CD4-positive, alpha-beta memory T cell (primary cell): ENCODE measurements at regions not wholly inside any gene's neighbourhood (a gene's known extent, or its start where the extent isn't known, plus 50 kb on each side); places are given as distances from the start of the nearest gene placed in this dataset.

Source experiments
- CTCF ChIA-PET: fragments of 350-600 bp; sonication (Branson Sonifier 250); formaldehyde crosslinking; loops from one replicate; lab custom pipeline; 2021; ENCODE audit warnings: inconsistent platforms; ENCODE audit not compliant: partially characterized antibody; lab: Charles Lee
- POLR2A ChIA-PET: fragments of 350-600 bp; sonication (Branson Sonifier 250); formaldehyde crosslinking; loops from one replicate; lab custom pipeline; 2021; ENCODE audit not compliant: partially characterized antibody; lab: Charles Lee
- DNase-seq, 5 donors: peaks; one replicate each; pipeline versions ENCODE4 v3.0.0 to v3.0.0-alpha.2; 2020 to 2022; ENCODE audit warnings: mixed read lengths in 1 of 5
- H3K27ac ChIP-seq: one replicate; pipeline ENCODE4 v1.7.0; 2013; ENCODE audit warnings: low read depth, low read length
- H3K27me3 ChIP-seq: 2 replicates; pipeline ENCODE4 v1.7.0; 2013; ENCODE audit warnings: mild to moderate bottlenecking, low read length, moderate library complexity; ENCODE audit not compliant: insufficient read depth
- H3K36me3 ChIP-seq: 2 replicates; pipeline ENCODE4 v1.7.0; 2013; ENCODE audit warnings: mild to moderate bottlenecking, low read length, moderate library complexity; ENCODE audit not compliant: insufficient read depth
- H3K4me1 ChIP-seq: 2 replicates; pipeline ENCODE4 v1.7.0; 2013; ENCODE audit warnings: mild to moderate bottlenecking, low read length, moderate library complexity; ENCODE audit not compliant: insufficient read depth
- H3K4me3 ChIP-seq, 2 donors: one replicate each; pipeline ENCODE4 v1.7.0; 2013; ENCODE audit warnings: low read length in 2 of 2, mild to moderate bottlenecking in 1 of 2
- H3K9me3 ChIP-seq, 2 donors: one replicate each; pipeline ENCODE4 v1.7.0; 2013; ENCODE audit warnings: low read length in 2 of 2, control low read depth in 1 of 2; ENCODE audit not compliant: control insufficient read depth in 1 of 2
- H3K27ac Mint-ChIP-seq, 7 donors: one replicate each; pipeline ENCODE4 v1.8.0; 2020 to 2021; ENCODE audit warnings: mixed read lengths in 7 of 7, mild to moderate bottlenecking in 6 of 7, inconsistent platforms in 3 of 7, moderate library complexity in 3 of 7
- H3K27me3 Mint-ChIP-seq, 2 donors: one replicate each; pipeline ENCODE4 v1.8.0; 2020 to 2021; ENCODE audit warnings: mixed read lengths in 2 of 2
- H3K36me3 Mint-ChIP-seq, 2 donors: one replicate each; pipeline ENCODE4 v1.8.0; 2020 to 2021; ENCODE audit warnings: mixed read lengths in 2 of 2, inconsistent platforms in 1 of 2, mild to moderate bottlenecking in 1 of 2
- H3K4me1 Mint-ChIP-seq, 4 donors: one replicate each; pipeline ENCODE4 v1.8.0; 2020 to 2021; ENCODE audit warnings: mixed read lengths in 4 of 4, mild to moderate bottlenecking in 1 of 4
- H3K4me3 Mint-ChIP-seq, 8 donors: one replicate each; pipeline ENCODE4 v1.8.0; 2020 to 2021; ENCODE audit warnings: mixed read lengths in 8 of 8, mild to moderate bottlenecking in 7 of 8, moderate library complexity in 6 of 8, inconsistent platforms in 3 of 8
- H3K9me3 Mint-ChIP-seq, 8 donors: one replicate each; pipeline ENCODE4 v1.8.0; 2020 to 2021; ENCODE audit warnings: mixed read lengths in 8 of 8, mild to moderate bottlenecking in 5 of 8, inconsistent platforms in 3 of 8, moderate library complexity in 1 of 8
- intact Hi-C: fragments of 100-400 bp; cut with micrococcal nuclease; formaldehyde crosslinking; loops from one replicate; pipeline ENCODE4 v1.15.1; 2023

- no peak overlapping the region for H3K27ac Mint-ChIP-seq
- CTCF ChIA-PET: interaction anchor here (1.3 kb wide), 1 partner anchor 18 kb away, joined by 3 read pairs; no protein-coding TSS in a partner anchor
- H3K36me3 ChIP-seq: no peaks in the 10 kb centered on the region
Observed at GRCh38 chr16:77657016-77657415, 65.3 kb upstream of the NUDT7 start.

DNA sequence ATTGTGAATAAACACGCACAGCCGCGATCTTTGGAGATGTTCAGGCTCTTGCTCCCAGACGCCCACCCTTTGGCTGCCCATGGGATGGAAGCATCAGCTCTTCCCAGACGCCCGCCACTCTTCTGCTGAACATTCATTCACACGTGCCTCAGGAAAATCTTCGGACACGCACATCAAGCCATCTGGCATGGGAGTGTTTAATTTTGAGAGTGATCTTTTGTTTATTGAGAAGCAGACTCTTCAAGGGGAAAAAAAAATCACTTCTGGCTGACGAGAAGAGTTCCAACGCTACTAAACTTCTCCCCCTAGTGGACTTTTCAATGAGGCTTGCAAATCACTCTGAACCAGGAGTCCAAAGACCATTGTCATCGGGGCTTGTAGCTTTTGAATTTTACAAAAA lies 62.0 kb upstream of the NUDT7 start:
- intact Hi-C loops: no loop called here
- H3K9me3 Mint-ChIP-seq: peaks cover 2 to 19% (median 10%) of the 10 kb centered on the region in 8 donors

More at GRCh38 chr16:77657016-77657415, 65.3 kb upstream of the NUDT7 start:
- H3K4me1 Mint-ChIP-seq: no peaks in the 10 kb centered on the region
- Histone ChIP-seq H3K27me3 (no peaks in the 10 kb centered on the region), H3K27ac (no peak overlapping the region), H3K4me3 (no peak overlapping the region), H3K4me1 (no peaks in the 10 kb centered on the region), H3K9me3 (no peaks in the 10 kb centered on the region)
- peaks cover 0 to 6% (median 2%) of the 10 kb centered on the region in 8 donors for H3K9me3 Mint-ChIP-seq
- POLR2A ChIA-PET: no interaction called here
- DNase-seq: no peak
- H3K36me3 Mint-ChIP-seq: no peaks in the 10 kb centered on the region
- H3K27me3 Mint-ChIP-seq: peaks cover 19 to 20% of the 10 kb centered on the region in 2 donors
- intact Hi-C loops: no loop called here
- H3K4me3 Mint-ChIP-seq: no peak overlapping the region

DNA sequence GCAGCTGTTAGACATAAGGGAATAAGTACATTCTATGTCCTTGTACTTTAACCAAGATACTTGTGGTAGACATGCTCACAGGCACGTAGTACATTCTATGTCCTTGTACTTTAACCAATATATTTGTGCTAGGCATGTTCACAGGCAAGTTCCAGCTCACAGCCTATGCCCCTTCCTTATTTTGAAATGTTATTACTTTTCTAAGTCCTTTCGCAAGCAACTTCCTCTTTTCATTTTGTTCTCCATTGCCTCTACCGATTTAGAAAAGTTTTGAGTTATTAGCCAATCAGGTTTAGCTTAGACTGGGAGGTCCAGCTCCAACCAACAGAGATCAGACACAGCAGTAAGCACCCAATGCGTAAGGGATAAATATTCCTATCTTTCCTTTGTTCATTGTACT lies 60.1 kb upstream of the NUDT7 start:
- POLR2A ChIA-PET: no interaction called here
- Histone ChIP-seq H3K27ac (no peak overlapping the region), H3K36me3 (no peaks in the 10 kb centered on the region), H3K4me1 (no peaks in the 10 kb centered on the region), H3K9me3 (no peaks in the 10 kb centered on the region), H3K4me3 (no peak overlapping the region), H3K27me3 (no peaks in the 10 kb centered on the region)
- Mint-ChIP-seq H3K36me3 (no peaks in the 10 kb centered on the region), H3K4me3 (no peak overlapping the region), H3K27me3 (peaks cover 13% of the 10 kb centered on the region in 2 donors), H3K4me1 (no peaks in the 10 kb centered on the region), H3K27ac (no peak overlapping the region), H3K9me3 (peaks cover 2 to 19% (median 10%) of the 10 kb centered on the region in 8 donors)
- no peak for DNase-seq
- CTCF ChIA-PET: no interaction called here
- intact Hi-C loops: no loop called here

More for the DNA sequence above, 62.0 kb upstream of the NUDT7 start:
- Histone ChIP-seq H3K36me3 (no peaks in the 10 kb centered on the region), H3K4me3 (no peak overlapping the region), H3K27ac (no peak overlapping the region), H3K27me3 (no peaks in the 10 kb centered on the region), H3K9me3 (no peaks in the 10 kb centered on the region), H3K4me1 (no peaks in the 10 kb centered on the region)
- CTCF ChIA-PET: interaction anchor here (1.5 kb wide), 1 partner anchor 14 kb away, joined by 3 read pairs; no protein-coding TSS in a partner anchor
- H3K4me1 Mint-ChIP-seq: no peaks in the 10 kb centered on the region
- no peak overlapping the region for H3K27ac Mint-ChIP-seq
- no peak overlapping the region for H3K4me3 Mint-ChIP-seq
- H3K36me3 Mint-ChIP-seq: no peaks in the 10 kb centered on the region
- DNase-seq: no peak
- POLR2A ChIA-PET: no interaction called here
- H3K27me3 Mint-ChIP-seq: peaks cover 15 to 17% of the 10 kb centered on the region in 2 donors

DNA sequence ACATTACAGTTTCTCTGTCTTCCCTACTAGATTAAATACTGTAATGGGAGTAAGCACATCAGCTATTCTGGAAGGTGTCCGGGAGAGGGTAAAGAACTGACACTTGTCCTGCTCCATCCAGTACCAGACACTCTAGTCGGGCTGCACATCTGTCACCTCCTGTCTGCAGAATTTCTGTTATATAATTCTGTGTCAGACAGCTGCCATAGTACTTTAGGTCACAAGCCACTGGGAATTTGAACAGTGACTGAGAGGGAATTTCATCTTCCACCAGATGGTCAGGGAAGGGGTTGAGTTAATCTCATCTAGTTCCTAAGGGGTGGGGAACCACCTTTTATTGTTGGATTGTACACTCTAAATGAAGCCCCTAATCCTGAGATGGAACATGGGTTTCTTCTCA lies 58.6 kb upstream of the NUDT7 start:
- Mint-ChIP-seq H3K9me3 (peaks cover 2 to 19% (median 10%) of the 10 kb centered on the region in 8 donors), H3K27ac (no peak overlapping the region), H3K4me3 (no peak overlapping the region), H3K36me3 (no peaks in the 10 kb centered on the region), H3K27me3 (peaks cover 16 to 18% of the 10 kb centered on the region in 2 donors), H3K4me1 (no peaks in the 10 kb centered on the region)
- H3K9me3 ChIP-seq: no peaks in the 10 kb centered on the region
- intact Hi-C loops: no loop called here
- POLR2A ChIA-PET: no interaction called here
- H3K4me1 ChIP-seq: no peaks in the 10 kb centered on the region
- CTCF ChIA-PET: interaction anchor here (1.0 kb wide), 1 partner anchor 338 kb away, joined by 3 read pairs; no protein-coding TSS in a partner anchor
- no peak overlapping the region for H3K4me3 ChIP-seq
- H3K27ac ChIP-seq: no peak overlapping the region
- DNase-seq: no peak
- H3K27me3 ChIP-seq: no peaks in the 10 kb centered on the region
- H3K36me3 ChIP-seq: no peaks in the 10 kb centered on the region

DNA sequence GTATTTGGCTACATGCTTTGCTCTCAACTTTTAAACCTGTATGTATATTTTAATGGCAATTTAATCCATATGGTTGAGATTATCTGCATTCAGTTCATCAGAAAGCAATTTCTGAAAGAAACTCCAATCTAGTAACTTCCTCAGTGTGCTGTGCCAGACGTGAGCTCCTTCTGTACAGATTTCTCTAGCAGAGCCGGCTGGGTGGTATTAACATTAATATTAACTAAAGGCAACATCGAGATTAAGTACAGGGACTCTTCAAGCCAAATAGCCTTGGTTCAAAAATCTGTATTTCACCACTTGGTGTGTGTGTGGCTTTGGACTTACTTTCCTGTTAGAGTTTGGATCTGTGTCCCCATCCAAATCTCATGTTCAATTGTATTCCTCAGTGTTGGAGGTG lies 55.5 kb upstream of the NUDT7 start:
- Histone ChIP-seq H3K27ac (no peak overlapping the region), H3K9me3 (no peaks in the 10 kb centered on the region), H3K36me3 (no peaks in the 10 kb centered on the region), H3K4me1 (no peaks in the 10 kb centered on the region), H3K4me3 (no peak overlapping the region), H3K27me3 (no peaks in the 10 kb centered on the region)
- Mint-ChIP-seq H3K36me3 (no peaks in the 10 kb centered on the region), H3K27me3 (peaks cover 6 to 16% of the 10 kb centered on the region in 2 donors), H3K4me3 (no peak overlapping the region), H3K27ac (no peak overlapping the region), H3K9me3 (peaks cover 2 to 19% (median 7%) of the 10 kb centered on the region in 8 donors), H3K4me1 (no peaks in the 10 kb centered on the region)
- DNase-seq: no peak
- ChIA-PET POLR2A (no interaction called here), CTCF (interaction anchor here (1.5 kb wide), 1 partner anchor 305 kb away, joined by 4 read pairs; no protein-coding TSS in a partner anchor)
- intact Hi-C loops: no loop called here

DNA sequence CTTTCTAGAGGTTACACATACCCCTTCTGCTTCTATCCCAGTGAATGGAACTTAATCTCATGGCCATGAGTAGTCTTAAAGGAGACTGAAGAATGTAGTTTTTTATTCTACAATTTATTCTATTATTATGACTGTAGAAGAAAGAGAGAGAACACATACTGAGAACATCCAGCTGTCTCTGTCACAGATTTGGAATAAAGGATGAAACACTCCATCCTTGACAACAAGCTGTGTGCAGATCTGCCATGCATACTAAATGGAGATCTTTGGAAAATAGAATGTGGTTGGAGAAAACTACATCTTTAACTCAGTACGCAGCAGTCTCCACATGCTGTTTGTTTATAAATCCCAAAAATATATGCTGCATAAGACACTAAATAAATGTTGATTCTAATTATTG lies 54.1 kb upstream of the NUDT7 start:
- CTCF ChIA-PET: interaction anchor here (1.5 kb wide), 1 partner anchor 334 kb away, joined by 3 read pairs; no protein-coding TSS in a partner anchor
- H3K36me3 Mint-ChIP-seq: no peaks in the 10 kb centered on the region
- H3K4me1 Mint-ChIP-seq: no peaks in the 10 kb centered on the region
- no peak for DNase-seq
- H3K27ac Mint-ChIP-seq: no peak overlapping the region
- no peaks in the 10 kb centered on the region for H3K36me3 ChIP-seq
- no peak overlapping the region for H3K27ac ChIP-seq
- peaks cover 6 to 17% of the 10 kb centered on the region in 2 donors for H3K27me3 Mint-ChIP-seq
- peaks cover 0 to 8% (median 5%) of the 10 kb centered on the region in 8 donors for H3K9me3 Mint-ChIP-seq
- POLR2A ChIA-PET: no interaction called here
- H3K9me3 ChIP-seq: no peaks in the 10 kb centered on the region
- H3K27me3 ChIP-seq: no peaks in the 10 kb centered on the region
- no peaks in the 10 kb centered on the region for H3K4me1 ChIP-seq
- H3K4me3 ChIP-seq: no peak overlapping the region
- intact Hi-C loops: no loop called here
- no peak overlapping the region for H3K4me3 Mint-ChIP-seq

GRCh38 chr16:77669057-77669456 lies 53.3 kb upstream of the NUDT7 start:
- ChIA-PET CTCF (interaction anchor here (1.7 kb wide), 1 partner anchor 334 kb away, joined by 4 read pairs; no protein-coding TSS in a partner anchor), POLR2A (no interaction called here)
- no peak overlapping the region for H3K27ac Mint-ChIP-seq
- H3K4me1 Mint-ChIP-seq: no peaks in the 10 kb centered on the region
- H3K27ac ChIP-seq: no peak overlapping the region
- no peak for DNase-seq
- no peaks in the 10 kb centered on the region for H3K9me3 ChIP-seq
- no peaks in the 10 kb centered on the region for H3K4me1 ChIP-seq
- H3K27me3 Mint-ChIP-seq: peaks cover 6 to 12% of the 10 kb centered on the region in 2 donors
- no peaks in the 10 kb centered on the region for H3K36me3 ChIP-seq
- intact Hi-C loops: no loop called here
- no peak overlapping the region for H3K4me3 ChIP-seq
- no peak overlapping the region for H3K4me3 Mint-ChIP-seq
- H3K36me3 Mint-ChIP-seq: no peaks in the 10 kb centered on the region
- no peaks in the 10 kb centered on the region for H3K27me3 ChIP-seq
- H3K9me3 Mint-ChIP-seq: no peaks in the 10 kb centered on the region
